GM23338 (cell line): ENCODE measurements at regions not wholly inside any gene's neighbourhood (a gene's known extent, or its start where the extent isn't known, plus 50 kb on each side); places are given as distances from the start of the nearest gene placed in this dataset.

Experiments
- ATAC-seq: fragments of 200-7000 bp; cut with Tn5 transposase; 3 replicates; pipeline ENCODE4 v1.9.1; 2020
- DNase-seq: peaks from one replicate; pipeline ENCODE4 v3.0.0-alpha.2; 2015; ENCODE audit warnings: low spot score
- H2AFZ ChIP-seq: fragments of 200-600 bp; sonication (generic); 2 replicates; pipeline ENCODE4 v1.8.0; 2016; ENCODE audit warnings: antibody characterized with exemption, mild to moderate bottlenecking, moderate library complexity
- H3F3A ChIP-seq: fragments of 200-600 bp; sonication (generic); replicated peaks from 2 replicates; pipeline ENCODE4 v1.8.0; 2017; ENCODE audit warnings: antibody characterized with exemption, mixed run types, low read depth
- H3K27ac ChIP-seq: fragments of 200-600 bp; sonication (generic); 2 replicates; pipeline ENCODE4 v1.6.1; 2016; ENCODE audit warnings: low read depth
- H3K27me3 ChIP-seq: fragments of 200-600 bp; sonication (generic); 2 replicates; pipeline ENCODE4 v1.8.0; 2016; ENCODE audit warnings: mild to moderate bottlenecking, mixed run types, moderate library complexity; ENCODE audit not compliant: insufficient read depth
- H3K36me3 ChIP-seq: fragments of 200-600 bp; sonication (generic); 2 replicates; pipeline ENCODE4 v1.8.0; 2016; ENCODE audit warnings: mild to moderate bottlenecking; ENCODE audit not compliant: insufficient read depth
- H3K4me1 ChIP-seq: fragments of 200-600 bp; sonication (generic); 2 replicates; pipeline ENCODE4 v1.8.0; 2016; ENCODE audit warnings: mild to moderate bottlenecking, moderate library complexity; ENCODE audit not compliant: insufficient read depth
- H3K4me2 ChIP-seq: fragments of 200-600 bp; sonication (generic); 2 replicates; pipeline ENCODE4 v1.7.1; 2017; ENCODE audit warnings: mixed run types
- H3K4me3 ChIP-seq: fragments of 200-600 bp; sonication (generic); 2 replicates; pipeline ENCODE4 v1.6.1; 2016; ENCODE audit warnings: mixed run types
- H3K79me2 ChIP-seq: fragments of 200-600 bp; sonication (generic); replicated peaks from 2 replicates; pipeline ENCODE4 v1.8.0; 2017; ENCODE audit warnings: mild to moderate bottlenecking; ENCODE audit not compliant: insufficient read depth
- H3K9me2 ChIP-seq: fragments of 200-600 bp; sonication (generic); 2 replicates; pipeline ENCODE4 v1.8.0; 2017; ENCODE audit not compliant: insufficient read depth
- H4K20me1 ChIP-seq: fragments of 200-600 bp; sonication (generic); replicated peaks from 2 replicates; pipeline ENCODE4 v1.8.0; 2017; ENCODE audit warnings: mild to moderate bottlenecking; ENCODE audit not compliant: insufficient read depth
- H3K27ac Mint-ChIP-seq: 2 replicates; pipeline ENCODE4 v1.8.0; 2020; ENCODE audit warnings: inconsistent platforms, mild to moderate bottlenecking, moderate library complexity, mixed read lengths
- H3K27me3 Mint-ChIP-seq: 3 replicates; pipeline ENCODE4 v1.8.0; 2022; ENCODE audit warnings: low read depth, mild to moderate bottlenecking, moderate library complexity, mixed read lengths, inconsistent platforms; ENCODE audit not compliant: insufficient read depth, poor library complexity
- H3K36me3 Mint-ChIP-seq: 3 replicates; pipeline ENCODE4 v1.8.0; 2021; ENCODE audit warnings: low read depth, mild to moderate bottlenecking, inconsistent platforms, moderate library complexity, mixed read lengths
- H3K4me1 Mint-ChIP-seq: 3 replicates; pipeline ENCODE4 v1.8.0; 2020; ENCODE audit warnings: mild to moderate bottlenecking, inconsistent platforms, mixed read lengths
- H3K4me3 Mint-ChIP-seq: 3 replicates; pipeline ENCODE4 v1.8.0; 2021; ENCODE audit warnings: moderate library complexity, mild to moderate bottlenecking, inconsistent platforms, mixed read lengths
- H3K9me3 Mint-ChIP-seq: 3 replicates; pipeline ENCODE4 v1.8.0; 2020; ENCODE audit warnings: moderate library complexity, mild to moderate bottlenecking, inconsistent platforms, mixed read lengths
- CREB1 ChIP-seq: fragments of 250-450 bp; sonication (Bioruptor Pico); IDR thresholded peaks from 2 replicates; pipeline ENCODE4 v1.5.0; 2020; ENCODE audit warnings: low read depth, mild to moderate bottlenecking, moderate library complexity
- CTCF ChIP-seq, 2 experiments: fragments of 200-600 bp in 1 of 2; sonication (generic) in 1 of 2; conservative IDR thresholded peaks; 2 replicates each; pipeline versions ENCODE4 v1.5.1 to v1.6.1; 2016 to 2017; ENCODE audit warnings: antibody characterized with exemption in 2 of 2, low read depth in 2 of 2, mild to moderate bottlenecking in 2 of 2, moderate library complexity in 1 of 2
- EZH2 ChIP-seq: fragments of 200-600 bp; sonication (generic); IDR thresholded peaks from one replicate; pipeline ENCODE4 v1.8.0; 2017; ENCODE audit warnings: antibody characterized with exemption, mild to moderate bottlenecking, low read depth; ENCODE audit not compliant: unreplicated experiment
- EZH2phosphoT487 ChIP-seq: fragments of 200-600 bp; sonication (generic); IDR thresholded peaks from one replicate; pipeline ENCODE4 v1.8.1; 2018; ENCODE audit warnings: antibody characterized with exemption; ENCODE audit not compliant: unreplicated experiment
- JUNB ChIP-seq: IDR thresholded peaks from one replicate; pipeline ENCODE4 v1.6.1; 2016; ENCODE audit warnings: antibody characterized with exemption; ENCODE audit not compliant: unreplicated experiment
- NANOG ChIP-seq: IDR thresholded peaks from 2 replicates; pipeline ENCODE4 v1.6.1; 2016; ENCODE audit warnings: antibody characterized with exemption, borderline replicate concordance
- POLR2AphosphoS5 ChIP-seq: IDR thresholded peaks from 2 replicates; pipeline ENCODE4 v1.6.1; 2016; ENCODE audit warnings: antibody characterized with exemption, low read depth
- REST ChIP-seq: IDR thresholded peaks from one replicate; pipeline ENCODE4 v1.6.1; 2018; ENCODE audit warnings: antibody characterized with exemption; ENCODE audit not compliant: unreplicated experiment
- STAT1 ChIP-seq: IDR thresholded peaks from one replicate; pipeline ENCODE4 v1.6.1; 2016; ENCODE audit warnings: antibody characterized with exemption; ENCODE audit not compliant: unreplicated experiment
- ZNF114 ChIP-seq: fragments of 250-450 bp; sonication (Bioruptor Pico); IDR thresholded peaks from 2 replicates; pipeline ENCODE4 v1.5.0; 2020; ENCODE audit warnings: mild to moderate bottlenecking, moderate library complexity
- ZNF331 ChIP-seq: fragments of 250-450 bp; sonication (Bioruptor Pico); IDR thresholded peaks from 2 replicates; pipeline ENCODE4 v1.5.0; 2020; ENCODE audit warnings: low read depth, mild to moderate bottlenecking, moderate library complexity
- ZNF462 ChIP-seq: fragments of 250-450 bp; sonication (Bioruptor Pico); IDR thresholded peaks from 2 replicates; pipeline ENCODE4 v1.5.0; 2020; ENCODE audit warnings: mild to moderate bottlenecking, moderate library complexity
- TF ChIP-seq, protein P1 (sequence below): IDR thresholded peaks from 2 replicates; pipeline ENCODE4 v1.6.1; 2016; ENCODE audit warnings: antibody characterized with exemption

GRCh38 chr5:65086234-65086890 lies 317.6 kb downstream of the CWC27 start:
- ATAC-seq, result no peak
- DNase-seq, result no peak
- no peak overlapping the region for H3K27ac Mint-ChIP-seq
- TF ChIP-seq POLR2AphosphoS5 (no peak), CREB1 (CRISPR knock-in tag) (no peak), ZNF462 (CRISPR knock-in tag) (no peak), ZNF331 (CRISPR knock-in tag) (no peak), REST (no peak), CTCF (conservative IDR thresholded peaks at IDR 0.05; ENCODE audit: low read depth in 2 of 2) (no peak), STAT1 (no peak), EZH2 (no peak), JUNB (no peak), EZH2phosphoT487 (no peak), NANOG (no peak), ZNF114 (CRISPR knock-in tag) (no peak)
- TF ChIP-seq, protein P1, sequence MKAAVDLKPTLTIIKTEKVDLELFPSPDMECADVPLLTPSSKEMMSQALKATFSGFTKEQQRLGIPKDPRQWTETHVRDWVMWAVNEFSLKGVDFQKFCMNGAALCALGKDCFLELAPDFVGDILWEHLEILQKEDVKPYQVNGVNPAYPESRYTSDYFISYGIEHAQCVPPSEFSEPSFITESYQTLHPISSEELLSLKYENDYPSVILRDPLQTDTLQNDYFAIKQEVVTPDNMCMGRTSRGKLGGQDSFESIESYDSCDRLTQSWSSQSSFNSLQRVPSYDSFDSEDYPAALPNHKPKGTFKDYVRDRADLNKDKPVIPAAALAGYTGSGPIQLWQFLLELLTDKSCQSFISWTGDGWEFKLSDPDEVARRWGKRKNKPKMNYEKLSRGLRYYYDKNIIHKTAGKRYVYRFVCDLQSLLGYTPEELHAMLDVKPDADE, result no peak
- no peak overlapping the region for H3K4me3 Mint-ChIP-seq
- H2AFZ ChIP-seq, result no peak overlapping the region; the same call in 1 of the 2 replicates
- no peaks in the 10 kb centered on the region for H3K36me3 Mint-ChIP-seq
- no peak overlapping the region for H3K4me3 ChIP-seq
- peaks cover 5% of the 10 kb centered on the region; the same call in 1 of the 2 replicates for H3K9me2 ChIP-seq
- no peaks in the 10 kb centered on the region for H3K79me2 ChIP-seq
- H3K4me1 Mint-ChIP-seq, result no peaks in the 10 kb centered on the region
- H3K27me3 Mint-ChIP-seq, result peaks cover 1% of the 10 kb centered on the region
- no peak overlapping the region for H3K27ac ChIP-seq
- no peaks in the 10 kb centered on the region for H3K4me1 ChIP-seq
- H4K20me1 ChIP-seq, result no peaks in the 10 kb centered on the region
- no peaks in the 10 kb centered on the region for H3K36me3 ChIP-seq
- H3K27me3 ChIP-seq, result no peaks in the 10 kb centered on the region
- H3K4me2 ChIP-seq, result no peak overlapping the region
- no peaks in the 10 kb centered on the region for H3F3A ChIP-seq
- H3K9me3 Mint-ChIP-seq, result no peaks in the 10 kb centered on the region
